HepG2 (cell line): ENCODE measurements at regions not wholly inside any gene's neighbourhood (a gene's known extent, or its start where the extent isn't known, plus 50 kb on each side); places are given as distances from the start of the nearest gene placed in this dataset.

Source experiments
- ATAC-seq: fragments of 200-7000 bp; cut with Tn5 transposase; 3 replicates; pipeline ENCODE4 v1.9.1; 2020; ENCODE audit warnings: mild to moderate bottlenecking, moderate library complexity
- BruUV-seq: library from RNA; stranded (reverse); fragments of 400-500 nt; replicated peaks from 2 replicates; lab custom pipeline; 2021; lab: Mats Ljungman, UMichigan
- CTCF ChIA-PET: fragments of 300-600 bp; formaldehyde crosslinking; extraction: SDS; loops from one replicate; lab custom pipeline; 2021; ENCODE audit warnings: low total read pairs, inconsistent platforms, low intra/inter-chr PET ratio; lab: Yijun Ruan, JAX
- POLR2A ChIA-PET: fragments of 350-600 bp; sonication (Branson Sonifier 250); formaldehyde crosslinking; loops from one replicate; lab custom pipeline; 2020; ENCODE audit warnings: antibody characterized with exemption, inconsistent platforms; lab: Yijun Ruan, JAX
- DNase-seq: peaks from one replicate; pipeline ENCODE4 v3.0.0-alpha.2; 2015; ENCODE audit warnings: low spot score
- FAIRE-seq: peaks from 3 replicates; lab custom pipeline; 2011; peaks lifted over from hg19 to GRCh38; lab: Jason Lieb, UNC
- H2AFZ ChIP-seq: one replicate; pipeline ENCODE4 v1.6.1; 2011; ENCODE audit warnings: low read length, inconsistent platforms
- H3K27ac ChIP-seq: fragments of 300-600 bp; 3 replicates; pipeline ENCODE4 v1.8.0; 2011; ENCODE audit warnings: mixed run types, mild to moderate bottlenecking, mixed read lengths, low read length, inconsistent platforms; ENCODE audit not compliant: insufficient read depth; ENCODE audit errors: extremely low read length
- H3K27me3 ChIP-seq, 2 experiments: fragments of 200-600 bp in 1 of 2; 2 replicates in 1 of 2; 3 replicates in 1 of 2; pipeline versions ENCODE4 v1.6.0 to v1.8.0; 2011; ENCODE audit warnings: low read length in 2 of 2, mild to moderate bottlenecking in 2 of 2, moderate library complexity in 2 of 2, inconsistent platforms in 1 of 2; ENCODE audit not compliant: insufficient read depth in 2 of 2, control insufficient read depth in 1 of 2
- H3K36me3 ChIP-seq, 2 experiments: fragments of 200-600 bp in 1 of 2; replicated peaks in 1 of 2; 2 replicates in 1 of 2; 3 replicates in 1 of 2; pipeline versions ENCODE4 v1.5.1 to v1.8.0; 2011; ENCODE audit warnings: low read length in 2 of 2, inconsistent platforms in 1 of 2; ENCODE audit not compliant: insufficient read depth in 2 of 2, control insufficient read depth in 1 of 2
- H3K4me1 ChIP-seq: 2 replicates; pipeline ENCODE4 v1.5.1; 2012; ENCODE audit warnings: low read length, inconsistent platforms; ENCODE audit not compliant: insufficient read depth
- H3K4me2 ChIP-seq: 2 replicates; pipeline ENCODE4 v1.6.0; 2011; ENCODE audit warnings: low read depth, low read length, inconsistent platforms
- H3K4me3 ChIP-seq, 3 experiments: fragments of 200-600 bp in 1 of 3; sonication (generic), shearing (Covaris generic) in 1 of 3; replicated peaks in 1 of 3; 2 replicates each; pipeline ENCODE4 v1.5.1; 2011 to 2016; ENCODE audit warnings: low read length in 3 of 3, inconsistent platforms in 2 of 3, low read depth in 2 of 3, mild to moderate bottlenecking in 2 of 3, control low read depth in 1 of 3, mixed read lengths in 1 of 3; ENCODE audit not compliant: insufficient read depth in 1 of 3
- H3K79me2 ChIP-seq: one replicate; pipeline ENCODE4 v1.6.1; 2011; ENCODE audit warnings: low read length, inconsistent platforms; ENCODE audit not compliant: insufficient read depth
- H3K9ac ChIP-seq: 2 replicates; pipeline ENCODE4 v1.6.0; 2011; ENCODE audit warnings: mild to moderate bottlenecking, low read depth, low read length, inconsistent platforms; ENCODE audit not compliant: insufficient read depth
- H3K9me3 ChIP-seq: 2 replicates; pipeline ENCODE4 v1.5.1; 2012; ENCODE audit warnings: mild to moderate bottlenecking, low read length
- H4K20me1 ChIP-seq: 2 replicates; pipeline ENCODE4 v1.6.0; 2011; ENCODE audit warnings: inconsistent platforms, mild to moderate bottlenecking, low read length, moderate library complexity; ENCODE audit not compliant: insufficient read depth
- ARNT ChIP-seq: fragments of 450-650 bp; IDR thresholded peaks from 2 replicates; pipeline ENCODE4 v1.6.1; 2017
- ELF3 ChIP-seq: IDR thresholded peaks from 2 replicates; pipeline ENCODE4 v1.6.1; 2016; ENCODE audit warnings: missing genetic modification reagents, missing compliant biosample characterization
- GATA4 ChIP-seq: sonication (generic); IDR thresholded peaks from 2 replicates; pipeline ENCODE4 v1.6.1; 2016; ENCODE audit warnings: antibody characterized with exemption, low read depth, borderline replicate concordance
- HOXA3 ChIP-seq: sonication (generic); formaldehyde crosslinking; IDR thresholded peaks from 2 replicates; pipeline ENCODE4 v1.5.0; 2020; ENCODE audit warnings: missing genetic modification reagents
- MATR3 ChIP-seq: sonication (generic); formaldehyde crosslinking; IDR thresholded peaks from 2 replicates; pipeline ENCODE4 v1.4.0; 2020; ENCODE audit warnings: missing genetic modification reagents
- PHB2 ChIP-seq: fragments of 450-650 bp; IDR thresholded peaks from 2 replicates; pipeline ENCODE4 v1.6.1; 2018; ENCODE audit not compliant: partially characterized antibody
- PLRG1 ChIP-seq: fragments of 450-650 bp; conservative IDR thresholded peaks from 2 replicates; pipeline ENCODE4 v1.6.1; 2016
- YEATS4 ChIP-seq: sonication (generic); formaldehyde crosslinking; IDR thresholded peaks from 2 replicates; pipeline ENCODE4 v1.4.0; 2020; ENCODE audit warnings: missing genetic modification reagents, borderline replicate concordance
- ZBTB7B ChIP-seq: sonication (generic); formaldehyde crosslinking; IDR thresholded peaks from 2 replicates; pipeline ENCODE4 v1.4.0; 2020; ENCODE audit warnings: missing genetic modification reagents
- ZNF430 ChIP-seq: sonication (generic); formaldehyde crosslinking; IDR thresholded peaks from 2 replicates; pipeline ENCODE4 v1.9.0; 2021; ENCODE audit warnings: mild to moderate bottlenecking, missing genetic modification reagents
- ZNF761 ChIP-seq: sonication (generic); formaldehyde crosslinking; conservative IDR thresholded peaks from 2 replicates; pipeline ENCODE4 v1.4.0; 2020; ENCODE audit warnings: mild to moderate bottlenecking, missing genetic modification reagents
- ZNF879 ChIP-seq: sonication (generic); formaldehyde crosslinking; IDR thresholded peaks from 2 replicates; pipeline ENCODE4 v1.8.1; 2023; ENCODE audit warnings: missing genetic modification reagents
- ZSCAN29 ChIP-seq: sonication (generic); formaldehyde crosslinking; conservative IDR thresholded peaks from 2 replicates; pipeline ENCODE4 v1.4.0; 2020; ENCODE audit warnings: mild to moderate bottlenecking, missing genetic modification reagents
- WGBS: methylation state at CpG from one replicate; pipeline ENCODE4 v1.1.6; 2017; ENCODE audit warnings: low lambda C conversion rate; 5-methylcytosine and 5-hydroxymethylcytosine counted together
- in situ Hi-C: cut with HindIII; loops from 2 replicates; pipeline ENCODE4 v1.10.0; 2017; ENCODE audit warnings: low pct_unique_long_range_greater_than_20kb; ENCODE audit not compliant: extremely low pct_ligation_motif_present
- intact Hi-C: fragments of 100-400 bp; cut with micrococcal nuclease; formaldehyde crosslinking; loops from one replicate; pipeline ENCODE4 v1.10.0; 2022; ENCODE audit not compliant: unreplicated experiment

GRCh38 chr2:209070262-209070661 is 353.6 kb upstream of the MAP2 start (continued):
- TF ChIP-seq PHB2 = no peak
- TF ChIP-seq ARNT = no peak
- TF ChIP-seq ZNF879 (CRISPR knock-in tag) = no peak
- TF ChIP-seq ZBTB7B (CRISPR knock-in tag) = no peak
- TF ChIP-seq ZNF430 (CRISPR knock-in tag) = no peak
- TF ChIP-seq ELF3 (CRISPR knock-in tag) = no peak
- no peak for TF ChIP-seq PLRG1

- Histone ChIP-seq H3K4me3 (no peak overlapping the region), H3K27me3 (no peaks in the 10 kb centered on the region), H3K27ac (no peak overlapping the region), H3K9ac (no peak overlapping the region), H3K9me3 (no peaks in the 10 kb centered on the region), H2AFZ (no peak overlapping the region), H3K36me3 (no peaks in the 10 kb centered on the region), H4K20me1 (no peaks in the 10 kb centered on the region), H3K4me2 (no peak overlapping the region), H3K79me2 (no peaks in the 10 kb centered on the region), H3K4me1 (no peaks in the 10 kb centered on the region)
- ATAC-seq = no peak
- ChIA-PET POLR2A (no interaction called here), CTCF (no interaction called here)
- intact Hi-C loops = no loop called here
- TF ChIP-seq GATA4 (no peak), YEATS4 (no peak)
- BruUV-seq = no TSS peak
- in situ Hi-C loops = no loop called here
- no peak for FAIRE-seq
- no peak for DNase-seq
These were observed 350.7 kb upstream of the MAP2 start for GRCh38 chr2:209073151-209073550.

GRCh38 chr2:209074711-209075110 is 349.1 kb upstream of the MAP2 start:
- H2AFZ ChIP-seq = no peak overlapping the region
- H3K4me3 ChIP-seq = no peak overlapping the region
- CTCF ChIA-PET = no interaction called here
- DNase-seq = no peak
- H3K79me2 ChIP-seq = no peaks in the 10 kb centered on the region
- no peaks in the 10 kb centered on the region for H3K9me3 ChIP-seq
- no peak for TF ChIP-seq ZNF761 (CRISPR knock-in tag)
- TF ChIP-seq ZSCAN29 (CRISPR knock-in tag) = no peak
- TF ChIP-seq HOXA3 (CRISPR knock-in tag) = no peak
- no peak for TF ChIP-seq MATR3
- no peak overlapping the region for H3K4me2 ChIP-seq
- no peaks in the 10 kb centered on the region for H3K36me3 ChIP-seq
- POLR2A ChIA-PET = no interaction called here
- no peak for FAIRE-seq
- 49% methylated on average over 3 of the region's 3 CpGs for WGBS
- intact Hi-C loops (no loop called here), in situ Hi-C loops (no loop called here)
- H4K20me1 ChIP-seq = no peaks in the 10 kb centered on the region
- no peaks in the 10 kb centered on the region for H3K27me3 ChIP-seq
- no peak overlapping the region for H3K27ac ChIP-seq
- H3K9ac ChIP-seq = no peak overlapping the region
- no TSS peak for BruUV-seq
- no peak for ATAC-seq
- H3K4me1 ChIP-seq = no peaks in the 10 kb centered on the region
